ENCODE measurements at regions not wholly inside any gene's neighbourhood (a gene's known extent, or its start where the extent isn't known, plus 50 kb on each side); places are given as distances from the start of the nearest gene placed in this dataset.

DNA sequence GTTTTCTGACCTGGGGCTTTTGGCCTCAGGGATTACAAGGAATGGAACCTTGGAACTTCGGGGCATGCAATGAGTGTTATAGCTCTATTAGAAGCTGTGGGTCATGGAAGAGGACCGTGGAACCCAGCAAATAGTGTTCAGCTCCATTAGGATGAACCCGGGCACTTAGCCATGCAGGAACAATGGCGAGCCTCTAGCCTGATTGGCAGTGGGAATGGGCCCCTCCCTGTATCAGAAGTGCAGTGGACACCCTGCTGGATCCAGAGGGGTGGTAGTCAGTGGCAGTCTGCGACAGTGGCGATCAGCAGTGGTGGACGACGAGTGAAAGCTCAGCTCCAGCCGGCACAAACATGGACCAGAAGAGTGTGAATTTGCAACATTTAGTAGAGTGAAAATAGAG lies 315.4 kb upstream of the TECRL start:
- ChIA-PET POLR2A (ENCODE audit: low non-redundant PET) (no interaction called here), CTCF (no interaction called here)
- TF ChIP-seq, protein P1, sequence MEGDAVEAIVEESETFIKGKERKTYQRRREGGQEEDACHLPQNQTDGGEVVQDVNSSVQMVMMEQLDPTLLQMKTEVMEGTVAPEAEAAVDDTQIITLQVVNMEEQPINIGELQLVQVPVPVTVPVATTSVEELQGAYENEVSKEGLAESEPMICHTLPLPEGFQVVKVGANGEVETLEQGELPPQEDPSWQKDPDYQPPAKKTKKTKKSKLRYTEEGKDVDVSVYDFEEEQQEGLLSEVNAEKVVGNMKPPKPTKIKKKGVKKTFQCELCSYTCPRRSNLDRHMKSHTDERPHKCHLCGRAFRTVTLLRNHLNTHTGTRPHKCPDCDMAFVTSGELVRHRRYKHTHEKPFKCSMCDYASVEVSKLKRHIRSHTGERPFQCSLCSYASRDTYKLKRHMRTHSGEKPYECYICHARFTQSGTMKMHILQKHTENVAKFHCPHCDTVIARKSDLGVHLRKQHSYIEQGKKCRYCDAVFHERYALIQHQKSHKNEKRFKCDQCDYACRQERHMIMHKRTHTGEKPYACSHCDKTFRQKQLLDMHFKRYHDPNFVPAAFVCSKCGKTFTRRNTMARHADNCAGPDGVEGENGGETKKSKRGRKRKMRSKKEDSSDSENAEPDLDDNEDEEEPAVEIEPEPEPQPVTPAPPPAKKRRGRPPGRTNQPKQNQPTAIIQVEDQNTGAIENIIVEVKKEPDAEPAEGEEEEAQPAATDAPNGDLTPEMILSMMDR (conservative IDR thresholded peaks at IDR 0.05; ENCODE audit: low read depth), result no peak
- no peak for DNase-seq (ENCODE audit: low spot score)
- no peak overlapping the region for H3K27ac ChIP-seq

DNA sequence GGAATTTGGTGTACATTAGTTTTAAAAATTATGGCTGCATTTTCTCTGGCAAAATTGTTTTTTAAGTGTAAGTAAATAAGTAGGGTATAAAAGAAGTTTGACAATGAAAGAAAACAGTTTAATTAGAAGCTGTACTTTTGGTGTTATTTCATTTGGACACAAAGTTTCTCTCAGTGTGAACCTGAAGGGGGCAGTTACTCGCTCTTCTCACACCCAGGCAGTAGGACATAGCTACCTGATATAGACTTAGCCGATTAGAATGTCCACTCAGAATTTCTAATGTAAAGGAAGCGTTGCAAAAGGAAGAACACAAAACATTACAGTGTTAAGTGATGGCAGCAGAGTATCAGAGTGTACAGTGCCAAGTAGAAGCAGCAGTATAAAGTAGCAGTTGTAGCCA lies 311.9 kb upstream of the TECRL start:
- DNase-seq (ENCODE audit: low spot score), result no peak
- H3K27ac ChIP-seq, result no peak overlapping the region
- CTCF ChIA-PET, result no interaction called here
- TF ChIP-seq, protein P1 (conservative IDR thresholded peaks at IDR 0.05; ENCODE audit: low read depth), result no peak
- POLR2A ChIA-PET (ENCODE audit: low non-redundant PET), result no interaction called here

DNA sequence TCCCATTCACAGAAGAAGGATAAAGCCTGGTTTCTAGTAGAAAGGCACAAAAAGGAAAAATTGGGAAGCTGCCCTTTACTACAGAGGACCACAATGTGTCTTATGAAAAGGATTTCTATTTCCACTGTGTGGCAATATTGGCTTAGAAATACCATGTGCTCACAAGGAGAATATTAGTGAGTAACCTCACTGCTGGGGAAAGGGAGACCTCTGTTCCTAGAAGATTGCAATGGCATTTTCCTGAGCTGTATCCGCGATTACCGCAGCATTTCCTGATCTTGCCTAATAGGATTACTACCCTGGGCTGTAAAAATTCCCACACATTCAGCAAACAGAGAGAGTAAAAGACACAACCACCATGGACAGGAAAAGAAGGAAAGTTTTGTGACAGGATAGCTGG lies 308.8 kb upstream of the TECRL start:
- CTCF ChIA-PET, result interaction anchor here (0.5 kb wide), 1 partner anchor 466 kb away, joined by 5 read pairs; no protein-coding TSS in a partner anchor

DNA sequence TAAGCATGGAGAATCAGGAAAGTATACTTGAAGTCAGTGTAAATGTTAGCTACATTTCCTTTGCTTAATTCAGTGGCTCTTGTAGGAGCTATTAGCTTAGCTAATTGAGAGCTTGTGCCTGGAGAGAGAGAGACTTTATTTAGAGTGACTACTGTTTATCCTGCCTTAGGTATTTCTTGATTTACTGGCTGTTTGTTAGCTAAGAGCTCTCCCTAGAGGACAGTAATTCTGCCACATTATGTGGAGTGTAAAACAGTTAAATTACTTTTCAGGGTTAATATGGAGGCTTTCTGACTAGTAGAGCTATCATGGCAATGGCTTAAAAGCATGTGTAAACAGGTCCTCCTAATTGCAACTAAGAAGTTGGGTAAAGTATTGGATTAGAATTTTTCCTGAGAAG lies 306.5 kb upstream of the TECRL start:
- no peak overlapping the region for H3K27ac ChIP-seq
- TF ChIP-seq, protein P1 (conservative IDR thresholded peaks at IDR 0.05; ENCODE audit: low read depth), result no peak
- ChIA-PET CTCF (interaction anchor here (0.5 kb wide), 1 partner anchor 253 kb away, joined by 3 read pairs; no protein-coding TSS in a partner anchor), POLR2A (ENCODE audit: low non-redundant PET) (no interaction called here)
- no peak for DNase-seq (ENCODE audit: low spot score)

More for the DNA sequence above, 308.8 kb upstream of the TECRL start:
- no peak for DNase-seq (ENCODE audit: low spot score)
- no peak overlapping the region for H3K27ac ChIP-seq
- TF ChIP-seq, protein P1 (conservative IDR thresholded peaks at IDR 0.05; ENCODE audit: low read depth), result no peak
- POLR2A ChIA-PET (ENCODE audit: low non-redundant PET), result no interaction called here

DNA sequence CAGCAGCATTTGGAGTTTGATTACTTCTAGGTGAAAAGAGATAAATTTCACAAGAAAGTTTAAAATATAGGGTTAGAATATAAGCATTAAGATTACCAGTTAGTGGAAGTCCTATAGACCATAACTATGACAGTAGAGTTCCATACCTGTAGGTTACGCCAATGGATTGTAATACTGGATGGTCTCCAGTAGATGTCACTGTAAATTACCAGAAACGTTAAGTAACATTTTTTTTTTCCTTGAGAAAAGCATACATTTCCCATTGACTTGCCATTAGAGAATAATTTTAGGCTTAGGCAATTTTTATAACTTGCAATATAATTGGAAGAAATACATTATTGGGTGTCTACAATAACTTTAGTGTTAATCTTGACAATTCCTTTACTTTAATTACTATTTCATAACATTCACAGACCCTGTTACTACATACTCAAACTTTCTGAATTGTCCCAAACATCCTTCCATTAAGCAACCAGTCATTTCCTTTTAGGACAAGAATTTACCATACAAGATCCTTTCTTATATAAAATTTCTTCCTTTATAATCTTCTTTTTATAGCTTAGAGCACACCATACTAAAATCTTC lies 304.1 kb upstream of the TECRL start:
- DNase-seq (ENCODE audit: low spot score), result peak; percentile 3
- H3K27ac ChIP-seq, result no peak overlapping the region
- ChIA-PET POLR2A (ENCODE audit: low non-redundant PET) (no interaction called here), CTCF (no interaction called here)
- TF ChIP-seq, protein P1 (conservative IDR thresholded peaks at IDR 0.05; ENCODE audit: low read depth), result peak; percentile 51

DNA sequence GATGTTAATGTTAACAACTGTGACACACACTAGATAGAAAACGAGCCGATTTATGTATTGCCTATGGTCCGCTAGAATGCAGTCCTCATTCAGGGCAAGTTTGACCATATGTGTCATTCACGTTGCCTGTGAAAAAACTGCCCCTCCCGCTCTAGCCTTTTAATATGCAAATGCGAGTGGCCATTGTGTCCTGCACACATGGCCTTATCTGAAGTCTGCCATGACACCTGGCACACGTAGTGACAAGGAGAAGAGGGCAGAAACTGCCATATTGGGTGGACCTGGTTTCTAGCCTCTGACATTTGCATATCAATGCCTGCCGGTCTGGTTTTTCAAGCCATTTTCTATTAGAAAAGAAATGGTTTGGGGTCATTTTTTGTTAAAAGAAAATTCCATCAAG lies 303.3 kb upstream of the TECRL start:
- TF ChIP-seq, protein P1 (conservative IDR thresholded peaks at IDR 0.05; ENCODE audit: low read depth), result no peak
- DNase-seq (ENCODE audit: low spot score), result no peak
- POLR2A ChIA-PET (ENCODE audit: low non-redundant PET), result no interaction called here
- H3K27ac ChIP-seq, result no peak overlapping the region
- CTCF ChIA-PET, result interaction anchor here (0.6 kb wide), 1 partner anchor 14 kb away, joined by 5 read pairs; no protein-coding TSS in a partner anchor

Measured in RWPE1 (cell line).